HCT116 (cell line): ENCODE measurements at regions not wholly inside any gene's neighbourhood (a gene's known extent, or its start where the extent isn't known, plus 50 kb on each side); places are given as distances from the start of the nearest gene placed in this dataset.

Source experiments
- ATAC-seq: fragments of 200-7000 bp; cut with Tn5 transposase; 2 replicates; pipeline ENCODE4 v1.9.1; 2020; ENCODE audit warnings: mild to moderate bottlenecking, moderate library complexity
- BruUV-seq: library from RNA; stranded (reverse); fragments of 400-500 nt; replicated peaks from 2 replicates; lab custom pipeline; 2021; lab: Mats Ljungman, UMichigan
- CTCF ChIA-PET: fragments of 300-600 bp; sonication (Branson Sonifier 250); formaldehyde crosslinking; loops from one replicate; lab custom pipeline; 2021; ENCODE audit warnings: antibody characterized with exemption; lab: Charles Lee
- POLR2A ChIA-PET: fragments of 300-600, 350-600 bp; sonication (Branson Sonifier 250); formaldehyde crosslinking; loops from one replicate; lab custom pipeline; 2021; ENCODE audit warnings: antibody characterized with exemption; lab: Charles Lee
- RAD21 ChIA-PET, 2 experiments: fragments of 300-600 bp; sonication (Branson Sonifier 250); formaldehyde crosslinking; loops; one replicate each; lab custom pipeline; 2023; ENCODE audit warnings: low total read pairs in 2 of 2; ENCODE audit not compliant: uncharacterized antibody in 2 of 2, unreplicated experiment in 2 of 2, low non-redundant PET in 1 of 2; lab: Charles Lee
- DNase-seq: peaks from one replicate; pipeline ENCODE4 v3.0.0-alpha.2; 2010; ENCODE audit warnings: low read depth, low spot score
- H2AFZ ChIP-seq: fragments of 200-600 bp; shearing (Covaris generic), sonication (generic); 2 replicates; pipeline ENCODE4 v1.6.1; 2017; ENCODE audit warnings: low read depth, mixed run types, mixed read lengths, antibody characterized with exemption, low read length; ENCODE audit not compliant: poor library complexity, severe bottlenecking
- H3K27ac ChIP-seq: 2 replicates; pipeline ENCODE4 v1.5.1; 2012; ENCODE audit warnings: low read depth, low read length
- H3K27me3 ChIP-seq: fragments of 200-600 bp; sonication (generic); 2 replicates; pipeline ENCODE4 v1.6.1; 2016; ENCODE audit warnings: mixed run types, low read length, mixed read lengths; ENCODE audit not compliant: insufficient read depth
- H3K36me3 ChIP-seq, 2 experiments: fragments of 200-500 bp in 1 of 2; fragments of 200-600 bp in 1 of 2; sonication (Bioruptor generic) in 1 of 2; sonication (generic) in 1 of 2; 2 replicates each; pipeline versions ENCODE4 v1.5.1 to v1.6.1; 2014 to 2016; ENCODE audit warnings: low read length in 2 of 2, inconsistent platforms in 1 of 2, mixed read lengths in 1 of 2, mixed run types in 1 of 2; ENCODE audit not compliant: insufficient read depth in 2 of 2, control insufficient read depth in 1 of 2
- H3K4me1 ChIP-seq, 2 experiments: fragments of 200-600 bp in 1 of 2; sonication (generic) in 1 of 2; 2 replicates each; pipeline versions ENCODE4 v1.5.1 to v1.6.1; 2012 to 2017; ENCODE audit warnings: low read length in 2 of 2, inconsistent platforms in 1 of 2, mild to moderate bottlenecking in 1 of 2, mixed read lengths in 1 of 2, mixed run types in 1 of 2, moderate library complexity in 1 of 2; ENCODE audit not compliant: insufficient read depth in 2 of 2, control insufficient read depth in 1 of 2
- H3K4me2 ChIP-seq: fragments of 200-600 bp; sonication (generic); 2 replicates; pipeline ENCODE4 v1.6.1; 2017; ENCODE audit warnings: mixed run types, low read length, mixed read lengths
- H3K4me3 ChIP-seq, 2 experiments: fragments of 200-600 bp in 1 of 2; sonication (generic) in 1 of 2; replicated peaks in 1 of 2; 2 replicates each; pipeline ENCODE4 v1.5.1; 2011 to 2016; ENCODE audit warnings: low read length in 2 of 2, control low read depth in 1 of 2, low read depth in 1 of 2, mild to moderate bottlenecking in 1 of 2, mixed read lengths in 1 of 2, mixed run types in 1 of 2
- H3K79me2 ChIP-seq: fragments of 200-600 bp; sonication (generic); 2 replicates; pipeline ENCODE4 v1.6.1; 2017; ENCODE audit warnings: mild to moderate bottlenecking, mixed run types, low read length, moderate library complexity, mixed read lengths; ENCODE audit not compliant: insufficient read depth
- H3K9ac ChIP-seq: fragments of 200-600 bp; sonication (generic); 2 replicates; pipeline ENCODE4 v1.6.1; 2016; ENCODE audit warnings: low read length, mixed read lengths
- H3K9me2 ChIP-seq: fragments of 200-600 bp; sonication (generic), shearing (Covaris generic); 2 replicates; pipeline ENCODE4 v1.6.1; 2017; ENCODE audit warnings: mixed run types, mild to moderate bottlenecking, moderate library complexity; ENCODE audit not compliant: insufficient read depth
- H3K9me3 ChIP-seq, 2 experiments: fragments of 200-500 bp in 1 of 2; fragments of 200-600 bp in 1 of 2; sonication (Bioruptor generic) in 1 of 2; sonication (generic) in 1 of 2; 2 replicates each; pipeline ENCODE4 v1.6.1; 2014 to 2017; ENCODE audit warnings: low read length in 2 of 2, mixed read lengths in 2 of 2, inconsistent platforms in 1 of 2, low read depth in 1 of 2, mild to moderate bottlenecking in 1 of 2, mixed run types in 1 of 2, moderate library complexity in 1 of 2; ENCODE audit not compliant: control insufficient read depth in 1 of 2, insufficient read depth in 1 of 2
- H4K20me1 ChIP-seq: fragments of 200-600 bp; sonication (generic), shearing (Covaris generic); 2 replicates; pipeline ENCODE4 v1.6.1; 2017; ENCODE audit warnings: mixed run types, mild to moderate bottlenecking, moderate library complexity; ENCODE audit not compliant: insufficient read depth
- CEBPB ChIP-seq: IDR thresholded peaks from 2 replicates; pipeline ENCODE4 v1.6.1; 2012; ENCODE audit warnings: low read depth
- EZH2 ChIP-seq: fragments of 200-600 bp; sonication (generic); IDR thresholded peaks from 2 replicates; pipeline ENCODE4 v1.6.1; 2017; ENCODE audit warnings: antibody characterized with exemption, mixed run types
- EZH2phosphoT487 ChIP-seq: fragments of 200-600 bp; IDR thresholded peaks from 2 replicates; pipeline ENCODE4 v1.6.1; 2018; ENCODE audit warnings: antibody characterized with exemption, borderline replicate concordance
- FOSL1 ChIP-seq: IDR thresholded peaks from 2 replicates; pipeline ENCODE4 v1.6.1; 2012; ENCODE audit warnings: low read depth
- POLR2A ChIP-seq: IDR thresholded peaks from 2 replicates; pipeline ENCODE4 v1.7.0; 2011; ENCODE audit warnings: borderline replicate concordance; ENCODE audit not compliant: insufficient read depth, insufficient read length; ENCODE audit errors: extremely low read depth
- POLR2AphosphoS5 ChIP-seq: IDR thresholded peaks from 2 replicates; pipeline ENCODE4 v1.6.1; 2011; ENCODE audit warnings: mild to moderate bottlenecking, low read depth, low read length, moderate library complexity
- SIN3A ChIP-seq: IDR thresholded peaks from 2 replicates; pipeline ENCODE4 v1.6.1; 2012; ENCODE audit warnings: low read depth
- SRF ChIP-seq: IDR thresholded peaks from 2 replicates; pipeline ENCODE4 v1.6.1; 2012; ENCODE audit warnings: low read depth
- TCF7L2 ChIP-seq: IDR thresholded peaks from 2 replicates; pipeline ENCODE4 v1.7.0; 2011; ENCODE audit warnings: borderline replicate concordance, inconsistent platforms; ENCODE audit not compliant: insufficient read depth, insufficient read length; ENCODE audit errors: extremely low read depth
- YY1 ChIP-seq: IDR thresholded peaks from 2 replicates; pipeline ENCODE4 v1.6.1; 2011; ENCODE audit warnings: low read length, low read depth, moderate library complexity, mild to moderate bottlenecking; ENCODE audit not compliant: insufficient replicate concordance; ENCODE audit errors: extremely low read depth
- ZFX ChIP-seq: fragments of 450-650 bp; IDR thresholded peaks from 2 replicates; pipeline ENCODE4 v1.6.1; 2017
- intact Hi-C: fragments of 100-400 bp; cut with micrococcal nuclease; formaldehyde crosslinking; loops from 2 replicates; pipeline ENCODE4 v1.10.0; 2022
- TF ChIP-seq, protein P1 (sequence below): IDR thresholded peaks from 2 replicates; pipeline ENCODE4 v1.6.1; 2012
- TF ChIP-seq, protein P2 (sequence below): IDR thresholded peaks from 2 replicates; pipeline ENCODE4 v1.6.1; 2011; ENCODE audit warnings: mild to moderate bottlenecking, low read length, moderate library complexity; ENCODE audit not compliant: insufficient replicate concordance; ENCODE audit errors: extremely low read depth
- TF ChIP-seq, protein P3 (sequence below): IDR thresholded peaks from 2 replicates; pipeline ENCODE4 v1.6.1; 2012
- TF ChIP-seq, protein P4 (sequence below): IDR thresholded peaks from 2 replicates; pipeline ENCODE4 v1.6.1; 2012; ENCODE audit warnings: low read depth

DNA sequence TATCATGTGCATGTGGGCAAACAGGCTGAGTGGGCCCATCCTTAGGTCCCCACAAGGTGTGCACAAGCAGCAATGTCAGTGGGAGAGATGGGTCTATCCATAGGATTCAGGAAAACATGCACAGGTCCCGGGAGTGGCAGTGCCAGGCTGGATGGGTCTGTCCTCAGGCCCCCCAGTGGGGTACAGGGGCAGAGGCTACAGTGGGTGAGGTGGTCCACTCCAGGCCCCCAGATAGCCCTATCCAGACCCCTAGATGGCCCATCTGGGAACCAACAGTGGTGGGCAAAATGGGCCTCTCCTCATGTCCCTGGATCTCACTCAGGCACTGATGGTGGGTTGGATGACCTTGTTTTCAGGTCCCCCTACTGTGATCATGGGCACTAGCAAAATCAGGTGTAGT, 277.8 kb upstream of the SYT1 start:
- Histone ChIP-seq H2AFZ (no peak overlapping the region), H3K4me2 (no peak overlapping the region), H3K9ac (no peak overlapping the region), H3K4me3 (no peak overlapping the region), H3K9me2 (no peaks in the 10 kb centered on the region; the same call in 1 of the 2 replicates), H4K20me1 (no peaks in the 10 kb centered on the region), H3K27ac (no peak overlapping the region), H3K27me3 (no peaks in the 10 kb centered on the region), H3K36me3 (no peaks in the 10 kb centered on the region), H3K79me2 (no peaks in the 10 kb centered on the region), H3K4me1 (no peaks in the 10 kb centered on the region), H3K9me3 (no peaks in the 10 kb centered on the region)
- intact Hi-C loops: no loop called here
- ATAC-seq (no peak), DNase-seq (no peak)
- RAD21 ChIA-PET: no interaction called here
- POLR2A ChIA-PET: no interaction called here
- TF ChIP-seq YY1 (no peak), SRF (no peak)
- TF ChIP-seq, protein P1, sequence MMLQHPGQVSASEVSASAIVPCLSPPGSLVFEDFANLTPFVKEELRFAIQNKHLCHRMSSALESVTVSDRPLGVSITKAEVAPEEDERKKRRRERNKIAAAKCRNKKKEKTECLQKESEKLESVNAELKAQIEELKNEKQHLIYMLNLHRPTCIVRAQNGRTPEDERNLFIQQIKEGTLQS: no peak
- CTCF ChIA-PET: no interaction called here
- BruUV-seq: no TSS peak

DNA sequence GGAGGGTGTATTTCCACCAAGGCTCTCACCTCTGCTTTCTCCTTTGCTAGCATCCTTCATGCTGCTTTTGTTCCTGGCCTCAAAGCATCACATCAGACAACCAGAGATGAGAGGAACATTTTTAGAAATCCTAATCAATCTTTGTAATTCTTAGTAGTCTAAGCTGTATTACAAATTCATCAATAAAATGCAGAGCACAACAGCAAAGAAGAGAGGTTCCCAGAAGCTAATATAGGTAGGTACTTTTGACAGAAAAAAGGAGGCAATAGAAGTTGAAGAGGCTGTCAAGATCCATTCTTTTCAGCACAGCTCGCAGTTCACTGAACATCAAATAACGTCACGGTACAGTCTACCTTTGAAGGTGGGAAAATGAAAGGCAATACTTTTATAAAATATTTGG, 265.2 kb upstream of the SYT1 start:
- no peak for ATAC-seq
- no peak overlapping the region for H3K4me3 ChIP-seq
- H3K4me1 ChIP-seq: no peaks in the 10 kb centered on the region
- H4K20me1 ChIP-seq: no peaks in the 10 kb centered on the region
- RAD21 ChIA-PET: no interaction called here
- CTCF ChIA-PET: no interaction called here
- POLR2A ChIA-PET: no interaction called here
- no peak overlapping the region for H3K4me2 ChIP-seq
- DNase-seq: no peak
- H2AFZ ChIP-seq: no peak overlapping the region
- BruUV-seq: no TSS peak
- no peak for TF ChIP-seq YY1
- TF ChIP-seq, protein P2, sequence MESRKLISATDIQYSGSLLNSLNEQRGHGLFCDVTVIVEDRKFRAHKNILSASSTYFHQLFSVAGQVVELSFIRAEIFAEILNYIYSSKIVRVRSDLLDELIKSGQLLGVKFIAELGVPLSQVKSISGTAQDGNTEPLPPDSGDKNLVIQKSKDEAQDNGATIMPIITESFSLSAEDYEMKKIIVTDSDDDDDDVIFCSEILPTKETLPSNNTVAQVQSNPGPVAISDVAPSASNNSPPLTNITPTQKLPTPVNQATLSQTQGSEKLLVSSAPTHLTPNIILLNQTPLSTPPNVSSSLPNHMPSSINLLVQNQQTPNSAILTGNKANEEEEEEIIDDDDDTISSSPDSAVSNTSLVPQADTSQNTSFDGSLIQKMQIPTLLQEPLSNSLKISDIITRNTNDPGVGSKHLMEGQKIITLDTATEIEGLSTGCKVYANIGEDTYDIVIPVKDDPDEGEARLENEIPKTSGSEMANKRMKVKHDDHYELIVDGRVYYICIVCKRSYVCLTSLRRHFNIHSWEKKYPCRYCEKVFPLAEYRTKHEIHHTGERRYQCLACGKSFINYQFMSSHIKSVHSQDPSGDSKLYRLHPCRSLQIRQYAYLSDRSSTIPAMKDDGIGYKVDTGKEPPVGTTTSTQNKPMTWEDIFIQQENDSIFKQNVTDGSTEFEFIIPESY: no peak
- no peak for TF ChIP-seq POLR2A
- TF ChIP-seq ZFX: no peak
- TF ChIP-seq, protein P3, sequence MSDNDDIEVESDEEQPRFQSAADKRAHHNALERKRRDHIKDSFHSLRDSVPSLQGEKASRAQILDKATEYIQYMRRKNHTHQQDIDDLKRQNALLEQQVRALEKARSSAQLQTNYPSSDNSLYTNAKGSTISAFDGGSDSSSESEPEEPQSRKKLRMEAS: no peak
- no peak for TF ChIP-seq EZH2
- no peak for TF ChIP-seq EZH2phosphoT487
- TF ChIP-seq POLR2AphosphoS5: no peak
- no peak for TF ChIP-seq FOSL1
- TF ChIP-seq, protein P4, sequence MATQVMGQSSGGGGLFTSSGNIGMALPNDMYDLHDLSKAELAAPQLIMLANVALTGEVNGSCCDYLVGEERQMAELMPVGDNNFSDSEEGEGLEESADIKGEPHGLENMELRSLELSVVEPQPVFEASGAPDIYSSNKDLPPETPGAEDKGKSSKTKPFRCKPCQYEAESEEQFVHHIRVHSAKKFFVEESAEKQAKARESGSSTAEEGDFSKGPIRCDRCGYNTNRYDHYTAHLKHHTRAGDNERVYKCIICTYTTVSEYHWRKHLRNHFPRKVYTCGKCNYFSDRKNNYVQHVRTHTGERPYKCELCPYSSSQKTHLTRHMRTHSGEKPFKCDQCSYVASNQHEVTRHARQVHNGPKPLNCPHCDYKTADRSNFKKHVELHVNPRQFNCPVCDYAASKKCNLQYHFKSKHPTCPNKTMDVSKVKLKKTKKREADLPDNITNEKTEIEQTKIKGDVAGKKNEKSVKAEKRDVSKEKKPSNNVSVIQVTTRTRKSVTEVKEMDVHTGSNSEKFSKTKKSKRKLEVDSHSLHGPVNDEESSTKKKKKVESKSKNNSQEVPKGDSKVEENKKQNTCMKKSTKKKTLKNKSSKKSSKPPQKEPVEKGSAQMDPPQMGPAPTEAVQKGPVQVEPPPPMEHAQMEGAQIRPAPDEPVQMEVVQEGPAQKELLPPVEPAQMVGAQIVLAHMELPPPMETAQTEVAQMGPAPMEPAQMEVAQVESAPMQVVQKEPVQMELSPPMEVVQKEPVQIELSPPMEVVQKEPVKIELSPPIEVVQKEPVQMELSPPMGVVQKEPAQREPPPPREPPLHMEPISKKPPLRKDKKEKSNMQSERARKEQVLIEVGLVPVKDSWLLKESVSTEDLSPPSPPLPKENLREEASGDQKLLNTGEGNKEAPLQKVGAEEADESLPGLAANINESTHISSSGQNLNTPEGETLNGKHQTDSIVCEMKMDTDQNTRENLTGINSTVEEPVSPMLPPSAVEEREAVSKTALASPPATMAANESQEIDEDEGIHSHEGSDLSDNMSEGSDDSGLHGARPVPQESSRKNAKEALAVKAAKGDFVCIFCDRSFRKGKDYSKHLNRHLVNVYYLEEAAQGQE: no peak
- TF ChIP-seq TCF7L2: no peak
- TF ChIP-seq CEBPB: no peak
- TF ChIP-seq SIN3A: no peak
- H3K9ac ChIP-seq: no peak overlapping the region
- H3K27ac ChIP-seq: no peak overlapping the region
- H3K27me3 ChIP-seq: no peaks in the 10 kb centered on the region
- intact Hi-C loops: no loop called here
- no peaks in the 10 kb centered on the region for H3K79me2 ChIP-seq
- no peaks in the 10 kb centered on the region for H3K36me3 ChIP-seq
- H3K9me3 ChIP-seq: no peaks in the 10 kb centered on the region; a peak in 1 of 4 replicates
- H3K9me2 ChIP-seq: no peaks in the 10 kb centered on the region
